ENCODE measurements at regions not wholly inside any gene's neighbourhood (a gene's known extent, or its start where the extent isn't known, plus 50 kb on each side); places are given as distances from the start of the nearest gene placed in this dataset.
"Not testable (repeated sequence)": the region's sequence is repeated elsewhere in the genome, so short reads cannot be mapped to it uniquely, and the experiment has no call there.

GRCh38 chrX:22859642-22860041 is 140.1 kb upstream of the DDX53 start:
- no peaks in the 10 kb centered on the region for H3K79me2 ChIP-seq (ENCODE audit: control insufficient read depth, insufficient read depth, low read length)
- no peaks in the 10 kb centered on the region for H3K36me3 ChIP-seq (ENCODE audit: control insufficient read depth, insufficient read depth, low read length)
- H3K4me1 ChIP-seq (ENCODE audit: control insufficient read depth, extremely low read depth, insufficient read depth, low read length) = no peaks in the 10 kb centered on the region
- H3K27ac ChIP-seq (ENCODE audit: insufficient read depth, low read length) = no peak overlapping the region
- H3K9ac ChIP-seq (ENCODE audit: insufficient read depth, low read length) = no peak overlapping the region
- no peaks in the 10 kb centered on the region for H3K9me3 ChIP-seq (ENCODE audit: control insufficient read depth, insufficient read depth, low read depth, low read length)
- no peak overlapping the region for H2AFZ ChIP-seq (ENCODE audit: low read length)
- no peak for TF ChIP-seq CTCF (conservative IDR thresholded peaks at IDR 0.05 in 1 of 2, IDR thresholded peaks at IDR 0.05 in 1 of 2; ENCODE audit: low read depth in 1 of 2, low read length in 2 of 2)
- TF ChIP-seq EZH2 (IDR thresholded peaks at IDR 0.05; ENCODE audit: low read length, missing control alignments) = no peak
- no peaks in the 10 kb centered on the region for H4K20me1 ChIP-seq (ENCODE audit: control insufficient read depth, extremely low read depth, insufficient read depth, low read length)
- DNase-seq (ENCODE audit: low read depth in 2 of 2) = no peak
- no peak overlapping the region for H3K4me3 ChIP-seq (replicated peaks in 1 of 4; ENCODE audit: control extremely low read depth in 1 of 4, insufficient read depth in 1 of 4, low read depth in 3 of 4, low read length in 4 of 4)
- H3K27me3 ChIP-seq (ENCODE audit: control insufficient read depth, insufficient read depth, low read length) = no peaks in the 10 kb centered on the region
- H3K4me2 ChIP-seq (ENCODE audit: extremely low read depth, insufficient read depth, low read length) = no peak overlapping the region

- H2AFZ ChIP-seq (ENCODE audit: low read length); H3K4me2 ChIP-seq (ENCODE audit: extremely low read depth, insufficient read depth, low read length); H3K79me2 ChIP-seq (ENCODE audit: control insufficient read depth, insufficient read depth, low read length); H3K9me3 ChIP-seq (ENCODE audit: control insufficient read depth, insufficient read depth, low read depth, low read length); H3K4me1 ChIP-seq (ENCODE audit: control insufficient read depth, extremely low read depth, insufficient read depth, low read length); H4K20me1 ChIP-seq (ENCODE audit: control insufficient read depth, extremely low read depth, insufficient read depth, low read length); H3K36me3 ChIP-seq (ENCODE audit: control insufficient read depth, insufficient read depth, low read length); DNase-seq (ENCODE audit: low read depth in 2 of 2); H3K4me3 ChIP-seq (replicated peaks in 1 of 4; ENCODE audit: control extremely low read depth in 1 of 4, insufficient read depth in 1 of 4, low read depth in 3 of 4, low read length in 4 of 4); H3K9ac ChIP-seq (ENCODE audit: insufficient read depth, low read length); H3K27me3 ChIP-seq (ENCODE audit: control insufficient read depth, insufficient read depth, low read length); H3K27ac ChIP-seq (ENCODE audit: insufficient read depth, low read length): not testable (repeated sequence)
Observed at GRCh38 chrX:22866801-22867200, 133.0 kb upstream of the DDX53 start.

- Histone ChIP-seq H3K27me3 (ENCODE audit: control insufficient read depth, insufficient read depth, low read length) (no peaks in the 10 kb centered on the region), H3K4me3 (replicated peaks in 1 of 4; ENCODE audit: control extremely low read depth in 1 of 4, insufficient read depth in 1 of 4, low read depth in 3 of 4, low read length in 4 of 4) (no peak overlapping the region), H3K36me3 (ENCODE audit: control insufficient read depth, insufficient read depth, low read length) (no peaks in the 10 kb centered on the region), H3K9me3 (ENCODE audit: control insufficient read depth, insufficient read depth, low read depth, low read length) (no peaks in the 10 kb centered on the region), H4K20me1 (ENCODE audit: control insufficient read depth, extremely low read depth, insufficient read depth, low read length) (no peaks in the 10 kb centered on the region), H3K4me2 (ENCODE audit: extremely low read depth, insufficient read depth, low read length) (no peak overlapping the region), H2AFZ (ENCODE audit: low read length) (no peak overlapping the region), H3K4me1 (ENCODE audit: control insufficient read depth, extremely low read depth, insufficient read depth, low read length) (no peaks in the 10 kb centered on the region), H3K79me2 (ENCODE audit: control insufficient read depth, insufficient read depth, low read length) (no peaks in the 10 kb centered on the region), H3K27ac (ENCODE audit: insufficient read depth, low read length) (no peak overlapping the region), H3K9ac (ENCODE audit: insufficient read depth, low read length) (no peak overlapping the region)
- DNase-seq (ENCODE audit: low read depth in 2 of 2) = no peak
- no peak for TF ChIP-seq EZH2 (IDR thresholded peaks at IDR 0.05; ENCODE audit: low read length, missing control alignments)
- TF ChIP-seq CTCF (conservative IDR thresholded peaks at IDR 0.05 in 1 of 2, IDR thresholded peaks at IDR 0.05 in 1 of 2; ENCODE audit: low read depth in 1 of 2, low read length in 2 of 2) = no peak
Observed at GRCh38 chrX:22882543-22882942, 117.2 kb upstream of the DDX53 start.

GRCh38 chrX:22889819-22890218 is 109.9 kb upstream of the DDX53 start:
- H3K4me2 ChIP-seq (ENCODE audit: extremely low read depth, insufficient read depth, low read length) = no peak overlapping the region
- no peaks in the 10 kb centered on the region for H3K9me3 ChIP-seq (ENCODE audit: control insufficient read depth, insufficient read depth, low read depth, low read length)
- no peak overlapping the region for H3K27ac ChIP-seq (ENCODE audit: insufficient read depth, low read length)
- TF ChIP-seq EZH2 (IDR thresholded peaks at IDR 0.05; ENCODE audit: low read length, missing control alignments) (no peak), CTCF (conservative IDR thresholded peaks at IDR 0.05 in 1 of 2, IDR thresholded peaks at IDR 0.05 in 1 of 2; ENCODE audit: low read depth in 1 of 2, low read length in 2 of 2) (no peak)
- H3K79me2 ChIP-seq (ENCODE audit: control insufficient read depth, insufficient read depth, low read length) = no peaks in the 10 kb centered on the region
- H3K4me3 ChIP-seq (replicated peaks in 1 of 4; ENCODE audit: control extremely low read depth in 1 of 4, insufficient read depth in 1 of 4, low read depth in 3 of 4, low read length in 4 of 4) = no peak overlapping the region
- no peaks in the 10 kb centered on the region for H4K20me1 ChIP-seq (ENCODE audit: control insufficient read depth, extremely low read depth, insufficient read depth, low read length)
- H3K27me3 ChIP-seq (ENCODE audit: control insufficient read depth, insufficient read depth, low read length) = no peaks in the 10 kb centered on the region
- H2AFZ ChIP-seq (ENCODE audit: low read length) = no peak overlapping the region
- no peaks in the 10 kb centered on the region for H3K36me3 ChIP-seq (ENCODE audit: control insufficient read depth, insufficient read depth, low read length)
- no peak for DNase-seq (ENCODE audit: low read depth in 2 of 2)
- H3K9ac ChIP-seq (ENCODE audit: insufficient read depth, low read length) = no peak overlapping the region
- no peaks in the 10 kb centered on the region for H3K4me1 ChIP-seq (ENCODE audit: control insufficient read depth, extremely low read depth, insufficient read depth, low read length)

Data from fibroblast of lung (primary cell).